Esophagus muscularis mucosa (tissue), 4 donors: ENCODE measurements at regions not wholly inside any gene's neighbourhood (a gene's known extent, or its start where the extent isn't known, plus 50 kb on each side); places are given as distances from the start of the nearest gene placed in this dataset.

Experiments used
- DNase-seq: peaks from one replicate; pipeline ENCODE4 v3.0.0-alpha.2; 2017; ENCODE audit errors: extremely low spot score
- H3K27ac ChIP-seq, 4 donors: fragments of 200-600 bp; sonication (generic); replicated peaks in 1 of 4; 1 replicate in 3 of 4; 2 replicates in 1 of 4; pipeline ENCODE4 v1.5.1; 2016 to 2019; ENCODE audit warnings: mild to moderate bottlenecking in 1 of 4
- H3K27me3 ChIP-seq, 4 donors: fragments of 200-600 bp; sonication (generic); one replicate each; pipeline versions ENCODE4 v1.5.1 to v1.6.0; 2016 to 2019
- H3K36me3 ChIP-seq, 4 donors: fragments of 200-600 bp; sonication (generic); one replicate each; pipeline ENCODE4 v1.5.1; 2016 to 2019
- H3K4me1 ChIP-seq, 4 donors: fragments of 200-600 bp; sonication (generic); one replicate each; pipeline ENCODE4 v1.5.1; 2016 to 2019
- H3K4me3 ChIP-seq, 4 donors: fragments of 200-600 bp; sonication (generic); 1 replicate in 2 of 4; 2 replicates in 2 of 4; pipeline ENCODE4 v1.5.1; 2016 to 2019; ENCODE audit warnings: mild to moderate bottlenecking in 4 of 4, moderate library complexity in 1 of 4
- H3K9me3 ChIP-seq, 4 donors: fragments of 200-600 bp; sonication (generic); 1 replicate in 3 of 4; 2 replicates in 1 of 4; pipeline ENCODE4 v1.5.1; 2016 to 2019
- CTCF ChIP-seq, 3 experiments: fragments of 200-600 bp in 2 of 3; fragments of 450-650 bp in 1 of 3; sonication (generic) in 2 of 3; IDR thresholded peaks; one replicate each; pipeline ENCODE4 v1.5.1; 2017 to 2019; ENCODE audit warnings: antibody characterized with exemption in 3 of 3, mild to moderate bottlenecking in 2 of 3, moderate library complexity in 1 of 3
- EP300 ChIP-seq: sonication (generic); formaldehyde crosslinking; IDR thresholded peaks from one replicate; pipeline ENCODE4 v1.6.1; 2017; ENCODE audit warnings: antibody characterized with exemption
- POLR2A ChIP-seq: fragments of 450-650 bp; IDR thresholded peaks from one replicate; pipeline ENCODE4 v1.6.1; 2017; ENCODE audit warnings: antibody characterized with exemption, moderate library complexity, mild to moderate bottlenecking, low read depth
- POLR2AphosphoS5 ChIP-seq, 2 donors: sonication (generic); formaldehyde crosslinking; IDR thresholded peaks; one replicate each; pipeline ENCODE4 v1.6.1; 2017; ENCODE audit warnings: antibody characterized with exemption in 2 of 2
- WGBS: methylation state at CpG from one replicate; pipeline ENCODE4 v1.1.5; 2018; 5-methylcytosine and 5-hydroxymethylcytosine counted together
- intact Hi-C: fragments of 100-400 bp; cut with DNase I; formaldehyde crosslinking; loops from one replicate; pipeline ENCODE4 v1.15.1; 2023

- intact Hi-C loops: no loop called here
- no peak overlapping the region for H3K4me3 ChIP-seq
- no peaks in the 10 kb centered on the region for H3K4me1 ChIP-seq
- no peak overlapping the region for H3K27ac ChIP-seq
- H3K9me3 ChIP-seq: peaks cover 0 to 4% (median 0%) of the 10 kb centered on the region in 4 donors
- no peaks in the 10 kb centered on the region for H3K36me3 ChIP-seq
- DNase-seq: no peak
- H3K27me3 ChIP-seq: no peaks in the 10 kb centered on the region
- TF ChIP-seq POLR2AphosphoS5 (IDR thresholded peaks at IDR 0.05) (no peak), EP300 (no peak), POLR2A (no peak), CTCF (IDR thresholded peaks at IDR 0.05) (no peak)
Observed at GRCh38 chr3:89841041-89841440, 733.6 kb downstream of the EPHA3 start.

GRCh38 chr3:89845053-89845452 lies 737.6 kb downstream of the EPHA3 start:
- intact Hi-C loops: no loop called here
- H3K4me3 ChIP-seq: no peak overlapping the region
- WGBS: 84% methylated on average over 1 of the region's 1 CpG
- H3K4me1 ChIP-seq: no peaks in the 10 kb centered on the region
- H3K27me3 ChIP-seq: no peaks in the 10 kb centered on the region
- TF ChIP-seq POLR2AphosphoS5 (IDR thresholded peaks at IDR 0.05): no peak
- TF ChIP-seq CTCF (IDR thresholded peaks at IDR 0.05): no peak
- no peak for TF ChIP-seq POLR2A
- H3K36me3 ChIP-seq: no peaks in the 10 kb centered on the region
- H3K9me3 ChIP-seq: no peaks in the 10 kb centered on the region
- DNase-seq: no peak
- H3K27ac ChIP-seq: no peak overlapping the region

- TF ChIP-seq CTCF (IDR thresholded peaks at IDR 0.05) (no peak), EP300 (no peak), POLR2A (no peak), POLR2AphosphoS5 (IDR thresholded peaks at IDR 0.05) (no peak)
- DNase-seq: no peak
- H3K4me1 ChIP-seq: no peaks in the 10 kb centered on the region
- H3K4me3 ChIP-seq: no peak overlapping the region
- intact Hi-C loops: no loop called here
- H3K36me3 ChIP-seq: no peaks in the 10 kb centered on the region
- no peaks in the 10 kb centered on the region for H3K9me3 ChIP-seq
- no peaks in the 10 kb centered on the region for H3K27me3 ChIP-seq
- WGBS: 76% methylated on average over 1 of the region's 1 CpG
- H3K27ac ChIP-seq: no peak overlapping the region
Observed at GRCh38 chr3:89847955-89848354, 740.5 kb downstream of the EPHA3 start.

DNA sequence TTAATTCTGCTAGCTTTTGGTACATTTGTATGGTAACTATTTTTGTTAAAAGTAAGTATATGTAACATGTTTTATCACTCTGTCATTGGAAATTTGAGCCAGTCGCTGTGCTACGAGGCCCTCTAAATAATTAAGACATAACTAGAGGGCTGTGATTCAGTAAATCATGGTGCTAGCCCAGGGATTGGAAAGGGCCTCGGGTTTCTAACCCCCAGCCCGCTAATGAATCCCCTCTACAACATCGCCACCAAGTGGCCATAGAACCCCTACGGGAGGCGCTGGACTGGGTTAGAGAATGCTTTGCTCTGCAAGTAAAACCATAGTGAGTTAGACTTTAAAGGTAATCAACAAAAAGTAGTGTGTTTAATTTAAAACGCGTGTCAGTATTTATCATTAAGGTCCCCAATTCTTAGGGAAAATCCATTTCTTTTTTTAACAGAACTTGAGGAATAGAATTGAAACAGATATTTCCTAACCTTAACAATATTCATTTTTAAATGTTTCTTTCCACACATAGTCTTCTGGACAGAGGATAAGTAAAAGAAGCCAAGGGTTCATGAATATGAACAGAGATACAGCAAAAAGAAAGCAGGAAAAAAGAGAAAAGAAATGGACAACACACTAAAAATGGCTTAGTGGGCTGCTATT lies 744.7 kb downstream of the EPHA3 start:
- no peak overlapping the region for H3K27ac ChIP-seq
- DNase-seq: no peak
- intact Hi-C loops: no loop called here
- H3K4me3 ChIP-seq: no peak overlapping the region
- H3K9me3 ChIP-seq: no peaks in the 10 kb centered on the region
- H3K4me1 ChIP-seq: no peaks in the 10 kb centered on the region
- TF ChIP-seq EP300 (no peak), CTCF (IDR thresholded peaks at IDR 0.05) (peak in 2 of 3 experiments; percentile 34 to 40)
- no peaks in the 10 kb centered on the region for H3K36me3 ChIP-seq
- H3K27me3 ChIP-seq: no peaks in the 10 kb centered on the region
- 38% methylated on average over 9 of the region's 9 CpGs for WGBS

DNA sequence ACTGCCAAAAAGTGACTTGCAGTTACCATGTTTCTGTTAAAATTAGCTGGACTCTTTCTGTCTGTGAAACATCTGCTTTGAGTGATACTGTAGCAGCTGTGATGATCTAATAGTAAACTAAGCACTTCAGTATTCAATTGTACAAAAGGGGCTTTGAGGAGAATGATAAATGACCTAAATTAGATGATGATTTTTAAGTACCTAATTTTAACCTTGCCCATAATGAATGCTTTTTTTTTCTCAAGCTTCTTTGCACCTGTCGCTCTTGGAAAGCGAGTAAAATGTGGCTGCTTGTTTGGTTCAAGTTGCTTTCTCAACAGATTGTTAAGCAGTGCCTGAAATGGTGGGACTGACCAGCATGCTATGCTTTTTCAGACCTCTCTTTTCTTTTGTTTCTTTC lies 752.3 kb downstream of the EPHA3 start:
- no peaks in the 10 kb centered on the region for H3K9me3 ChIP-seq
- no peak overlapping the region for H3K27ac ChIP-seq
- 79% methylated on average over 2 of the region's 2 CpGs for WGBS
- intact Hi-C loops: no loop called here
- H3K36me3 ChIP-seq: no peaks in the 10 kb centered on the region
- no peak overlapping the region for H3K4me3 ChIP-seq
- H3K27me3 ChIP-seq: no peaks in the 10 kb centered on the region
- H3K4me1 ChIP-seq: no peaks in the 10 kb centered on the region
- no peak for DNase-seq
- TF ChIP-seq EP300 (no peak), CTCF (IDR thresholded peaks at IDR 0.05) (no peak), POLR2AphosphoS5 (IDR thresholded peaks at IDR 0.05) (no peak), POLR2A (no peak)
